Amygdala (tissue), 56 donors: ENCODE measurements at regions not wholly inside any gene's neighbourhood (a gene's known extent, or its start where the extent isn't known, plus 50 kb on each side); places are given as distances from the start of the nearest gene placed in this dataset.
A peak's percentile ranks its signal among the peaks of the same experiment; 100 is the strongest.

Experiments
- DNase-seq, 56 donors: peaks; one replicate each; lab custom pipeline; 2025; lab: John Stamatoyannopoulos, UW

- peak in 2 of 56 donors; percentile 7 to 52 for DNase-seq
Measured at GRCh38 chr7:22008087-22008486, 62.4 kb upstream of the CDCA7L start.

DNA sequence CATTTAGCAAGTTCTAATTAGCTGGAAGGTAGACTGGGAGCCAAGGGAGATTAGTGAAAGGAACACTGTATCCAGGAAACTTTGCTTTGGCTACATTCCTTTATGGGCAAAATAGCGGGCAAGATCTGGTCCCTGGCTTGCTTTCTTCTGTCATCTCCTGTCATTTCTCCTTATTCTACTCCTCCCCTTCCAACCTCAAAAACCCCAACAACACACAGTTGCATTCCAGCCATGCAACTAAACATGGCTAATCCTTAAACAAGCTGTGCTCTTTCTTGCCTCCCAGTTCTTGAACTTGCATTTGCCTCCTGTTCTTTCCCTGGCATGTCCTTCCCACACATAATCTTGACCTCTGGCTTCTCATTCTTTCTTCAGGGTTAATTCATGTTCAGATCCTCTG is 59.5 kb upstream of the CDCA7L start:
- DNase-seq = no peak

- no peak for DNase-seq
Measured at GRCh38 chr7:22002726-22003125, 57.0 kb upstream of the CDCA7L start.

DNA sequence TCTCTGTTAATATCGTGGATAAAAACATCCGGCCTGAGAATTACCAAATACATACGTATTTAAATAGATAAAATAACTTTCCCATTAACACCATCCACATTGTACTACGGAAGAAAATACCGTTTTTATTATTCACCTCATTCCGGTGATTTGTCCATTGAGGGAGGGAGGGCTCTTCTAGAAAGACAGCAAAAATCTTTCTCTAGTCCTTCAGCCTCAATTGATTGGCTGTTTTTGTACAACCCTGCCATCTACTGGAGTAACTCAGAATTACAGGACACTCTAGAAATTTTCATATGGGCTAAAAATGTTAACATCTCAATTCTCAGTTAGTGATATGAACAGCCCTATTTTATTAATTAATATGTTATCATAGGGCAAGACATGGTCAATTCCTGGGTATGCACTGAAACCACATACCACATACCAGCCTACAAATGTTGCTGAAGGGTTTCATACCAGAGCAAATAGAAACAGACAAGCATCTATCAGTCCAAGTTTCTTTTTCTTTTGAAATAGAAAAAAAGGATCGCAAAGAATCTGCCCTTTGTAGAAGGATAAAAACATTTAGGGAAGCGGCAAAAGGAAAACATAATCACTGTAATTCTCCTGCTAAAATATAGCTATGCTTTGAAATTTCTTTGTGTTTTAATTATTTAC is 55.8 kb upstream of the CDCA7L start:
- DNase-seq = peak in 3 of 56 donors; percentile 12 to 34 (median 30)

DNA sequence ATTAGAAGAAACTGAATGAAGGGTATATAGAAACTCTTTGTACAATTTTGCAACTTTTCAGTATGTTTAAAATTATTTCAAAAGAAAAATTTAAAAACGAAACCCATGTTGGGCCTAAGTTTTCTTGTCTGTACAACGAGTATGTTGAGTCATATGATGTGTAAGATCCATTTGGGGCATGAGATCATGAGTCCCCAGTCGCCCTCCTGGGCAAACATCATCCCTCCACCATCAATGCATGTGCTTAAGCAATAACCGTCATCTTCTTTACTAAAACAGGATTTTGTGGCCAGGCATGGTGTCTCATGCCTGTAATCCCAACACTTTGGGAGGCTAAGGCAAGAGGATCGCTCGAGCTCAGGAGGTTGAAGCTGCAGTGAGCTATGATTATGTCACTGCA is 54.2 kb upstream of the CDCA7L start:
- no peak for DNase-seq

- no peak for DNase-seq
Measured at GRCh38 chr7:21996641-21997040, 50.9 kb upstream of the CDCA7L start.
